ENCODE measurements at regions not wholly inside any gene's neighbourhood (a gene's known extent, or its start where the extent isn't known, plus 50 kb on each side); places are given as distances from the start of the nearest gene placed in this dataset.

DNA sequence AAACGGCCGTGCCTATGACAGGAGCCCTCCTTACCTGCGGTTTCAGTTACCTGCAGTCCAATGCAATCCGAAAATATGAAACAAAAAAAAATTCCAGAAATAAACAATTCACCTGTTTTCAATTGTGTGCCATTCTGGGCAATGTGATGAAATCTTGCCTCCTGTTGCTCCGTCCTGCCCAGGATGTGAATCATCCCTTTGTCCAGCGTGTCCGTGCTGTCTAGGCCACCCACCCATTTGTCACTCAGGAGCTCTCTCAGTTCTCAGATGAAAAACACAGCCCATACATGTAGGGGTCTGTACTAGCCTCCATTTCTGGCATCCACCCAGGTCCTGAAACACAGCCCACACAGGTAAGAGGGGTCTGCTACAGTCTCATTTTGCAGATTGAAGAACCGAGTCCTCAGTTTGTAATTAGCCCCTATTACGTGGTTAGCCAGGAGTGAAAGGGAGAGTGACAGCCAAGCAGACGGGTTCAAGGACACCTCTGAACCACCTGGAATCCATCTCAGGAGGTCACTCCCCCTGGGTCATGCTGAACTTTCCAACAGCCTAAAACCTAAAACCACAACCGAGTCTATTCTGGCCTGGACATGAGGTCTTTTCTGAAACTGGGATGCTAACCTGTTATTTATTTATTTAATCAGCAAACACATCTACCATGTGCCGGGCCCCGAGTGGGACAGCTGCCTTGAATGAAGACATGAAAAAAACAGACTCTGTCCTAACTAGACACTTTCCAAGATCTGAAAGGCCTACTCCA lies 317.2 kb downstream of the SHANK2 start:
- TF ChIP-seq EZH2 (IDR thresholded peaks at IDR 0.05; ENCODE audit: borderline replicate concordance, low read depth, low read length, severe bottlenecking), result no peak
- TF ChIP-seq, protein P1, sequence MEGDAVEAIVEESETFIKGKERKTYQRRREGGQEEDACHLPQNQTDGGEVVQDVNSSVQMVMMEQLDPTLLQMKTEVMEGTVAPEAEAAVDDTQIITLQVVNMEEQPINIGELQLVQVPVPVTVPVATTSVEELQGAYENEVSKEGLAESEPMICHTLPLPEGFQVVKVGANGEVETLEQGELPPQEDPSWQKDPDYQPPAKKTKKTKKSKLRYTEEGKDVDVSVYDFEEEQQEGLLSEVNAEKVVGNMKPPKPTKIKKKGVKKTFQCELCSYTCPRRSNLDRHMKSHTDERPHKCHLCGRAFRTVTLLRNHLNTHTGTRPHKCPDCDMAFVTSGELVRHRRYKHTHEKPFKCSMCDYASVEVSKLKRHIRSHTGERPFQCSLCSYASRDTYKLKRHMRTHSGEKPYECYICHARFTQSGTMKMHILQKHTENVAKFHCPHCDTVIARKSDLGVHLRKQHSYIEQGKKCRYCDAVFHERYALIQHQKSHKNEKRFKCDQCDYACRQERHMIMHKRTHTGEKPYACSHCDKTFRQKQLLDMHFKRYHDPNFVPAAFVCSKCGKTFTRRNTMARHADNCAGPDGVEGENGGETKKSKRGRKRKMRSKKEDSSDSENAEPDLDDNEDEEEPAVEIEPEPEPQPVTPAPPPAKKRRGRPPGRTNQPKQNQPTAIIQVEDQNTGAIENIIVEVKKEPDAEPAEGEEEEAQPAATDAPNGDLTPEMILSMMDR (IDR thresholded peaks at IDR 0.05; ENCODE audit: borderline replicate concordance, extremely low read depth, low read length, poor library complexity, severe bottlenecking), result no peak
